ENCODE measurements at regions not wholly inside any gene's neighbourhood (a gene's known extent, or its start where the extent isn't known, plus 50 kb on each side); places are given as distances from the start of the nearest gene placed in this dataset.

DNA sequence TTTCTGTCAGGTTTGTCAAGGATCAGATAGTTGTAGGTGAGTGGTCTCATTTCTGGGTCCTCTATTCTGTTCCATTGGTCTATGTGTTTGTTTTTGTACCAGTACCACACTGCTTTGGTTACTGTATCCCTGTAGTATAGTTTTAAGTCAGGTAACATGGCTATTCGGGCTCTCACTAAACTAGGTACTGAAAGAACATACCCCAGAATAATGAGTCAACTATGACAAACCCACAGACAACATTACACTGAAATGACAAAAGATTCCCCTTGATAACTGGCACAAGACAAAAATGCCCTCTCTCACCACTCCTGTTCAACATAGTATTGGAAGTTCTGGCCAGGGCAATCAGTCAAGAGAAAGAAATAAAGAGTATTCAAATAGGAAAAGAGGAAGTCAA, 535.3 kb upstream of the CYLC2 start:
- no peaks in the 10 kb centered on the region for H3K27me3 ChIP-seq (ENCODE audit: control insufficient read depth, insufficient read depth, low read length)
- no peaks in the 10 kb centered on the region for H3K79me2 ChIP-seq (ENCODE audit: control insufficient read depth, insufficient read depth, low read length)
- no peaks in the 10 kb centered on the region for H4K20me1 ChIP-seq (ENCODE audit: control insufficient read depth, extremely low read depth, insufficient read depth, low read length)
- no peak for DNase-seq (ENCODE audit: low read depth in 2 of 2)
- no peaks in the 10 kb centered on the region for H3K36me3 ChIP-seq (ENCODE audit: control insufficient read depth, insufficient read depth, low read length)
- H3K9me3 ChIP-seq (ENCODE audit: control insufficient read depth, insufficient read depth, low read depth, low read length), result no peaks in the 10 kb centered on the region
- H3K4me1 ChIP-seq (ENCODE audit: control insufficient read depth, extremely low read depth, insufficient read depth, low read length), result no peaks in the 10 kb centered on the region
- no peak overlapping the region for H3K4me3 ChIP-seq (replicated peaks in 1 of 4; ENCODE audit: control extremely low read depth in 1 of 4, insufficient read depth in 1 of 4, low read depth in 3 of 4, low read length in 4 of 4)
- no peak overlapping the region for H3K27ac ChIP-seq (ENCODE audit: insufficient read depth, low read length)
- no peak overlapping the region for H3K9ac ChIP-seq (ENCODE audit: insufficient read depth, low read length)
- TF ChIP-seq, protein P1, sequence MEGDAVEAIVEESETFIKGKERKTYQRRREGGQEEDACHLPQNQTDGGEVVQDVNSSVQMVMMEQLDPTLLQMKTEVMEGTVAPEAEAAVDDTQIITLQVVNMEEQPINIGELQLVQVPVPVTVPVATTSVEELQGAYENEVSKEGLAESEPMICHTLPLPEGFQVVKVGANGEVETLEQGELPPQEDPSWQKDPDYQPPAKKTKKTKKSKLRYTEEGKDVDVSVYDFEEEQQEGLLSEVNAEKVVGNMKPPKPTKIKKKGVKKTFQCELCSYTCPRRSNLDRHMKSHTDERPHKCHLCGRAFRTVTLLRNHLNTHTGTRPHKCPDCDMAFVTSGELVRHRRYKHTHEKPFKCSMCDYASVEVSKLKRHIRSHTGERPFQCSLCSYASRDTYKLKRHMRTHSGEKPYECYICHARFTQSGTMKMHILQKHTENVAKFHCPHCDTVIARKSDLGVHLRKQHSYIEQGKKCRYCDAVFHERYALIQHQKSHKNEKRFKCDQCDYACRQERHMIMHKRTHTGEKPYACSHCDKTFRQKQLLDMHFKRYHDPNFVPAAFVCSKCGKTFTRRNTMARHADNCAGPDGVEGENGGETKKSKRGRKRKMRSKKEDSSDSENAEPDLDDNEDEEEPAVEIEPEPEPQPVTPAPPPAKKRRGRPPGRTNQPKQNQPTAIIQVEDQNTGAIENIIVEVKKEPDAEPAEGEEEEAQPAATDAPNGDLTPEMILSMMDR (conservative IDR thresholded peaks at IDR 0.05 in 1 of 2, IDR thresholded peaks at IDR 0.05 in 1 of 2; ENCODE audit: low read depth in 1 of 2, low read length in 2 of 2), result no peak
- no peak for TF ChIP-seq EZH2 (IDR thresholded peaks at IDR 0.05; ENCODE audit: low read length, missing control alignments)
- H3K4me2 ChIP-seq (ENCODE audit: extremely low read depth, insufficient read depth, low read length), result no peak overlapping the region
- no peak overlapping the region for H2AFZ ChIP-seq (ENCODE audit: low read length)

DNA sequence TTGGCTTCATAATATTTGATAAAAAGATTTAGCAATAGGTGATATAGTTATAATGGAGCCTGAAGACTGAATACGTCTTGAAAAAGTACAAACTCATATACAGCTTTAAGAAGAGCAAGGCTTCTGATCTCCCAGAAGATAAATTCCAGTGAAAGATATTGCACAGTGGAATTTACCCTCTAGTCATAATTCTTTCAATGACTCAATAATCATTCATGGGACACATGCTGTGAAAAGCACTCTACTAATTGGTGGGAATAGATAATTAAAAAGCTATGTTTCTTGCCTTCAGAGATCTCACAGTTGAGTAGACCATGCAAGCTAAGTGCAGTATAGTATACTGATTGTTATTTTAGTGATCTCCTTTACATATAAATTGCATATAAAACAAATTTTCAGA, 538.6 kb upstream of the CYLC2 start:
- Histone ChIP-seq H3K27ac (ENCODE audit: insufficient read depth, low read length) (no peak overlapping the region), H3K4me2 (ENCODE audit: extremely low read depth, insufficient read depth, low read length) (no peak overlapping the region), H3K4me1 (ENCODE audit: control insufficient read depth, extremely low read depth, insufficient read depth, low read length) (no peaks in the 10 kb centered on the region), H3K36me3 (ENCODE audit: control insufficient read depth, insufficient read depth, low read length) (no peaks in the 10 kb centered on the region), H4K20me1 (ENCODE audit: control insufficient read depth, extremely low read depth, insufficient read depth, low read length) (no peaks in the 10 kb centered on the region), H3K27me3 (ENCODE audit: control insufficient read depth, insufficient read depth, low read length) (no peaks in the 10 kb centered on the region), H3K9ac (ENCODE audit: insufficient read depth, low read length) (no peak overlapping the region), H2AFZ (ENCODE audit: low read length) (no peak overlapping the region), H3K4me3 (replicated peaks in 1 of 4; ENCODE audit: control extremely low read depth in 1 of 4, insufficient read depth in 1 of 4, low read depth in 3 of 4, low read length in 4 of 4) (no peak overlapping the region), H3K79me2 (ENCODE audit: control insufficient read depth, insufficient read depth, low read length) (no peaks in the 10 kb centered on the region), H3K9me3 (ENCODE audit: control insufficient read depth, insufficient read depth, low read depth, low read length) (no peaks in the 10 kb centered on the region)
- TF ChIP-seq, protein P1 (conservative IDR thresholded peaks at IDR 0.05 in 1 of 2, IDR thresholded peaks at IDR 0.05 in 1 of 2; ENCODE audit: low read depth in 1 of 2, low read length in 2 of 2), result no peak
- no peak for TF ChIP-seq EZH2 (IDR thresholded peaks at IDR 0.05; ENCODE audit: low read length, missing control alignments)
- no peak for DNase-seq (ENCODE audit: low read depth in 2 of 2)

DNA sequence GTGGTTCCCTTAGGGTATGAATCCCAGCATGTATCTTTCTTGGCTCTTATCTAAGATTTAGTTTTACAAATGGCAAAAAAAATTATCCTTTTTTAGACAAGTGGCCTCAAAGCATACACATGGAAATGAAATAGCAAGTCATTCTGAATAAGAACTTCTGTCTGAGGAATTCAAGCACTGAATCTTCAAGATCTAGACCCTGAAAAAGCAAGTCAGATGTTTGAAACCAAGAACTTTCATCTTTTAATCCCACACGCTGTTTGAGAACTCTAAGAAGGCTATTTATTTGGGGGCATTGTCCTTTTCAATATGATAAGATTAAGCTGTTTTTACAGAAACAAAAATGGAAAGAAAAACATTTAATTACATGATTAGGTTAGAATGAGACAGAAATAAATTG, 549.2 kb upstream of the CYLC2 start:
- Histone ChIP-seq H3K4me1 (ENCODE audit: control insufficient read depth, extremely low read depth, insufficient read depth, low read length) (no peaks in the 10 kb centered on the region), H3K9ac (ENCODE audit: insufficient read depth, low read length) (no peak overlapping the region), H3K9me3 (ENCODE audit: control insufficient read depth, insufficient read depth, low read depth, low read length) (no peaks in the 10 kb centered on the region), H3K4me3 (replicated peaks in 1 of 4; ENCODE audit: control extremely low read depth in 1 of 4, insufficient read depth in 1 of 4, low read depth in 3 of 4, low read length in 4 of 4) (no peak overlapping the region), H3K27ac (ENCODE audit: insufficient read depth, low read length) (no peak overlapping the region), H2AFZ (ENCODE audit: low read length) (no peak overlapping the region), H3K36me3 (ENCODE audit: control insufficient read depth, insufficient read depth, low read length) (no peaks in the 10 kb centered on the region), H3K4me2 (ENCODE audit: extremely low read depth, insufficient read depth, low read length) (no peak overlapping the region), H4K20me1 (ENCODE audit: control insufficient read depth, extremely low read depth, insufficient read depth, low read length) (no peaks in the 10 kb centered on the region), H3K27me3 (ENCODE audit: control insufficient read depth, insufficient read depth, low read length) (no peaks in the 10 kb centered on the region), H3K79me2 (ENCODE audit: control insufficient read depth, insufficient read depth, low read length) (no peaks in the 10 kb centered on the region)
- TF ChIP-seq, protein P1 (conservative IDR thresholded peaks at IDR 0.05 in 1 of 2, IDR thresholded peaks at IDR 0.05 in 1 of 2; ENCODE audit: low read depth in 1 of 2, low read length in 2 of 2), result no peak
- no peak for TF ChIP-seq EZH2 (IDR thresholded peaks at IDR 0.05; ENCODE audit: low read length, missing control alignments)
- DNase-seq (ENCODE audit: low read depth in 2 of 2), result no peak

All from fibroblast of lung (primary cell).